ENCODE measurements at regions not wholly inside any gene's neighbourhood (a gene's known extent, or its start where the extent isn't known, plus 50 kb on each side); places are given as distances from the start of the nearest gene placed in this dataset.

GRCh38 chr2:139652385-139652784 lies 872.2 kb upstream of the NXPH2 start:
- no TSS peak for BruUV-seq (replicated peaks)

GRCh38 chr2:139645617-139646016 lies 865.4 kb upstream of the NXPH2 start:
- H3K36me3 ChIP-seq (ENCODE audit: control insufficient read depth, insufficient read depth, low read length), result no peaks in the 10 kb centered on the region
- in situ Hi-C loops (cut with HindIII; ENCODE audit: low pct_unique_long_range_greater_than_20kb, low sequenced_read_pairs) (no loop called here), intact Hi-C loops (cut with micrococcal nuclease; ENCODE audit: unreplicated experiment) (no loop called here)
- no peak for ATAC-seq
- no peak overlapping the region for H3K27ac ChIP-seq (ENCODE audit: low read length)
- ChIA-PET POLR2A (no interaction called here), CTCF (no interaction called here)
- no peak for DNase-seq (ENCODE audit: low read depth, low spot score)
- H3K27me3 ChIP-seq (ENCODE audit: control insufficient read depth, insufficient read depth, low read length), result no peaks in the 10 kb centered on the region
- no peak for TF ChIP-seq REST (IDR thresholded peaks at IDR 0.05; ENCODE audit: insufficient read depth in 1 of 2, low read depth in 2 of 2, low read length in 1 of 2)
- no peak for TF ChIP-seq SIN3A (IDR thresholded peaks at IDR 0.05; ENCODE audit: borderline replicate concordance, insufficient read depth, low read depth, low read length)
- no peak for TF ChIP-seq POLR2AphosphoS5 (IDR thresholded peaks at IDR 0.05; ENCODE audit: low read depth, low read length)
- no peak for TF ChIP-seq TCF7L2 (IDR thresholded peaks at IDR 0.05; ENCODE audit: low read depth, low read length)
- no peak for TF ChIP-seq CTCF (IDR thresholded peaks at IDR 0.05)
- H3K4me3 ChIP-seq (ENCODE audit: low read depth in 2 of 2, low read length in 2 of 2), result no peak overlapping the region
- H3K4me1 ChIP-seq (ENCODE audit: control insufficient read depth, insufficient read depth, low read length), result no peaks in the 10 kb centered on the region
- BruUV-seq (replicated peaks), result no TSS peak
- H3K9me3 ChIP-seq (ENCODE audit: control insufficient read depth, insufficient read depth, low read depth, low read length), result no peaks in the 10 kb centered on the region

More at GRCh38 chr2:139652385-139652784, 872.2 kb upstream of the NXPH2 start:
- H3K4me3 ChIP-seq (ENCODE audit: low read depth in 2 of 2, low read length in 2 of 2), result no peak overlapping the region
- DNase-seq (ENCODE audit: low read depth, low spot score) (no peak), ATAC-seq (no peak)
- no peaks in the 10 kb centered on the region for H3K27me3 ChIP-seq (ENCODE audit: control insufficient read depth, insufficient read depth, low read length)
- H3K9me3 ChIP-seq (ENCODE audit: control insufficient read depth, insufficient read depth, low read depth, low read length), result no peaks in the 10 kb centered on the region
- ChIA-PET CTCF (no interaction called here), POLR2A (no interaction called here)
- H3K36me3 ChIP-seq (ENCODE audit: control insufficient read depth, insufficient read depth, low read length), result no peaks in the 10 kb centered on the region
- no peaks in the 10 kb centered on the region for H3K4me1 ChIP-seq (ENCODE audit: control insufficient read depth, insufficient read depth, low read length)
- no peak for TF ChIP-seq TCF7L2 (IDR thresholded peaks at IDR 0.05; ENCODE audit: low read depth, low read length)
- no peak for TF ChIP-seq SIN3A (IDR thresholded peaks at IDR 0.05; ENCODE audit: borderline replicate concordance, insufficient read depth, low read depth, low read length)
- no peak for TF ChIP-seq POLR2AphosphoS5 (IDR thresholded peaks at IDR 0.05; ENCODE audit: low read depth, low read length)
- no peak for TF ChIP-seq CTCF (IDR thresholded peaks at IDR 0.05)
- no peak for TF ChIP-seq REST (IDR thresholded peaks at IDR 0.05; ENCODE audit: insufficient read depth in 1 of 2, low read depth in 2 of 2, low read length in 1 of 2)
- H3K27ac ChIP-seq (ENCODE audit: low read length), result no peak overlapping the region
- in situ Hi-C loops (cut with HindIII; ENCODE audit: low pct_unique_long_range_greater_than_20kb, low sequenced_read_pairs), result no loop called here
- intact Hi-C loops (cut with micrococcal nuclease; ENCODE audit: unreplicated experiment), result no loop called here
